IMR-90 (cell line): ENCODE measurements at regions not wholly inside any gene's neighbourhood (a gene's known extent, or its start where the extent isn't known, plus 50 kb on each side); places are given as distances from the start of the nearest gene placed in this dataset.

ENCODE experiments used
- ATAC-seq: fragments of 200-7000 bp; cut with Tn5 transposase; 2 replicates; pipeline ENCODE4 v1.9.1; 2020; ENCODE audit warnings: low read depth, mild to moderate bottlenecking, moderate library complexity
- BruUV-seq: library from RNA; stranded (reverse); fragments of 400-500 nt; replicated peaks from 2 replicates; lab custom pipeline; 2021; lab: Mats Ljungman, UMichigan
- CTCF ChIA-PET: fragments of 300-600 bp; formaldehyde crosslinking; extraction: SDS; loops from one replicate; lab custom pipeline; 2021; ENCODE audit warnings: antibody characterized with exemption; lab: Yijun Ruan, JAX
- POLR2A ChIA-PET: fragments of 300-600 bp; sonication (Branson Sonifier 250); formaldehyde crosslinking; loops from one replicate; lab custom pipeline; 2022; ENCODE audit warnings: antibody characterized with exemption; ENCODE audit not compliant: unreplicated experiment; lab: Charles Lee
- DNase-seq: peaks from one replicate; pipeline ENCODE4 v3.0.0; 2013
- H2AFZ ChIP-seq: replicated peaks from 2 replicates; pipeline ENCODE3; 2013; ENCODE audit warnings: low read length, mild to moderate bottlenecking; ENCODE audit not compliant: poor library complexity
- H2AK5ac ChIP-seq: 2 replicates; pipeline ENCODE4 v1.6.1; 2013; ENCODE audit warnings: low read depth, low read length, inconsistent platforms
- H2AK9ac ChIP-seq: replicated peaks from 2 replicates; pipeline ENCODE3; 2013; ENCODE audit warnings: mild to moderate bottlenecking, low read depth, low read length, moderate library complexity; ENCODE audit not compliant: poor library complexity
- H2BK120ac ChIP-seq: 2 replicates; pipeline ENCODE4 v1.6.1; 2013; ENCODE audit warnings: low read depth, low read length, inconsistent platforms
- H2BK15ac ChIP-seq: 3 replicates; pipeline ENCODE4 v1.6.1; 2013; ENCODE audit warnings: low read depth, low read length, inconsistent platforms
- H2BK20ac ChIP-seq: 2 replicates; pipeline ENCODE4 v1.6.1; 2013; ENCODE audit warnings: low read depth, mild to moderate bottlenecking, inconsistent platforms, low read length, moderate library complexity
- H2BK5ac ChIP-seq: 2 replicates; pipeline ENCODE4 v1.6.1; 2013; ENCODE audit warnings: mild to moderate bottlenecking, low read depth, low read length, inconsistent platforms; ENCODE audit not compliant: poor library complexity, severe bottlenecking
- H3K14ac ChIP-seq: replicated peaks from 2 replicates; pipeline ENCODE4 v1.6.1; 2013; ENCODE audit warnings: low read depth, low read length, inconsistent platforms
- H3K18ac ChIP-seq: 2 replicates; pipeline ENCODE4 v1.6.1; 2013; ENCODE audit warnings: low read depth, low read length, control low read depth
- H3K23ac ChIP-seq: 2 replicates; pipeline ENCODE4 v1.6.1; 2013; ENCODE audit warnings: low read depth, low read length, inconsistent platforms
- H3K27ac ChIP-seq: 2 replicates; pipeline ENCODE4 v1.5.1; 2013; ENCODE audit warnings: mild to moderate bottlenecking, control low read depth, low read length; ENCODE audit not compliant: insufficient read depth
- H3K27me3 ChIP-seq: 2 replicates; pipeline ENCODE4 v1.6.1; 2013; ENCODE audit warnings: low read length; ENCODE audit not compliant: control insufficient read depth, insufficient read depth
- H3K36me3 ChIP-seq: 2 replicates; pipeline ENCODE4 v1.6.1; 2013; ENCODE audit warnings: low read length, mixed read lengths; ENCODE audit not compliant: control insufficient read depth, insufficient read depth
- H3K4ac ChIP-seq: 2 replicates; pipeline ENCODE4 v1.6.1; 2013; ENCODE audit warnings: low read depth, low read length, inconsistent platforms
- H3K4me1 ChIP-seq: 2 replicates; pipeline ENCODE4 v1.6.1; 2013; ENCODE audit warnings: low read length, mixed read lengths; ENCODE audit not compliant: control insufficient read depth, insufficient read depth
- H3K4me2 ChIP-seq: 2 replicates; pipeline ENCODE4 v1.6.1; 2013; ENCODE audit warnings: low read depth, mild to moderate bottlenecking, control low read depth, low read length, moderate library complexity
- H3K4me3 ChIP-seq: 2 replicates; pipeline ENCODE4 v1.5.1; 2013; ENCODE audit warnings: low read depth, mild to moderate bottlenecking, control low read depth, low read length, moderate library complexity; ENCODE audit not compliant: insufficient read depth
- H3K56ac ChIP-seq: 2 replicates; pipeline ENCODE4 v1.6.1; 2013; ENCODE audit warnings: low read length, inconsistent platforms; ENCODE audit not compliant: insufficient read depth; ENCODE audit errors: extremely low read depth
- H3K79me1 ChIP-seq, 2 experiments: 2 replicates each; pipeline ENCODE4 v1.6.1; 2013; ENCODE audit warnings: low read length in 2 of 2, inconsistent platforms in 1 of 2, low read depth in 1 of 2
- H3K9ac ChIP-seq: 2 replicates; pipeline ENCODE4 v1.6.1; 2013; ENCODE audit warnings: low read depth, low read length, control low read depth
- H3K9me1 ChIP-seq: 2 replicates; pipeline ENCODE4 v1.6.1; 2013; ENCODE audit warnings: low read length, inconsistent platforms; ENCODE audit not compliant: insufficient read depth
- H3K9me3 ChIP-seq: 2 replicates; pipeline ENCODE4 v1.6.1; 2013; ENCODE audit warnings: low read length; ENCODE audit not compliant: control insufficient read depth, insufficient read depth
- H4K20me1 ChIP-seq: 2 replicates; pipeline ENCODE4 v1.6.1; 2013; ENCODE audit warnings: low read length, inconsistent platforms; ENCODE audit not compliant: insufficient read depth
- H4K5ac ChIP-seq: 2 replicates; pipeline ENCODE4 v1.6.1; 2013; ENCODE audit warnings: mild to moderate bottlenecking, low read depth, low read length, control low read depth
- H4K8ac ChIP-seq, 2 experiments: 2 replicates each; pipeline ENCODE4 v1.6.1; 2013; ENCODE audit warnings: low read depth in 2 of 2, low read length in 2 of 2, control low read depth in 1 of 2, inconsistent platforms in 1 of 2
- H4K91ac ChIP-seq: 2 replicates; pipeline ENCODE4 v1.6.1; 2013; ENCODE audit warnings: low read depth, low read length, inconsistent platforms; ENCODE audit not compliant: insufficient read depth
- BHLHE40 ChIP-seq: fragments of 150-350 bp; IDR thresholded peaks from 2 replicates; pipeline ENCODE4 v1.6.1; 2016; ENCODE audit warnings: mild to moderate bottlenecking, low read depth, low read length
- CEBPB ChIP-seq: IDR thresholded peaks from 2 replicates; pipeline ENCODE4 v1.6.1; 2012; ENCODE audit warnings: low read depth, low read length, improper control_type of control experiment
- CHD1 ChIP-seq: IDR thresholded peaks from 2 replicates; pipeline ENCODE4 v1.6.1; 2012; ENCODE audit warnings: low read depth, low read length, improper control_type of control experiment
- FOS ChIP-seq: fragments of 150-350 bp; IDR thresholded peaks from 2 replicates; pipeline ENCODE4 v1.6.1; 2016; ENCODE audit warnings: low read depth, low read length
- MAFK ChIP-seq: IDR thresholded peaks from 2 replicates; pipeline ENCODE4 v1.6.1; 2012; ENCODE audit warnings: low read depth, low read length, improper control_type of control experiment
- MAZ ChIP-seq: IDR thresholded peaks from 2 replicates; pipeline ENCODE4 v1.6.1; 2012; ENCODE audit warnings: low read depth, mild to moderate bottlenecking, low read length, improper control_type of control experiment, moderate library complexity, borderline replicate concordance
- MXI1 ChIP-seq: IDR thresholded peaks from 2 replicates; pipeline ENCODE4 v1.6.1; 2012; ENCODE audit warnings: low read depth, mild to moderate bottlenecking, low read length, moderate library complexity, borderline replicate concordance
- NFE2L2 ChIP-seq: fragments of 150-350 bp; IDR thresholded peaks from 2 replicates; pipeline ENCODE4 v1.6.1; 2016; ENCODE audit warnings: low read depth, mild to moderate bottlenecking, low read length
- POLR2A ChIP-seq: IDR thresholded peaks from 2 replicates; pipeline ENCODE4 v1.6.1; 2012; ENCODE audit warnings: mild to moderate bottlenecking, low read depth, low read length
- RAD21 ChIP-seq: IDR thresholded peaks from 2 replicates; pipeline ENCODE4 v1.6.1; 2012; ENCODE audit warnings: low read length, improper control_type of control experiment
- RCOR1 ChIP-seq: IDR thresholded peaks from 2 replicates; pipeline ENCODE4 v1.6.1; 2012; ENCODE audit warnings: mild to moderate bottlenecking, low read length, improper control_type of control experiment; ENCODE audit not compliant: insufficient replicate concordance
- RFX5 ChIP-seq: IDR thresholded peaks from 2 replicates; pipeline ENCODE4 v1.8.0; 2012; ENCODE audit warnings: low read depth, mild to moderate bottlenecking, low read length, moderate library complexity
- SMC3 ChIP-seq: fragments of 150-350 bp; IDR thresholded peaks from 2 replicates; pipeline ENCODE4 v1.6.1; 2016; ENCODE audit warnings: low read depth, mild to moderate bottlenecking, antibody characterized with exemption, low read length, moderate library complexity
- dilution Hi-C: fragments of 300-500 bp; cut with HindIII; formaldehyde crosslinking; loops from one replicate; pipeline ENCODE4 v1.14.3; 2018; ENCODE audit warnings: low sequenced_read_pairs; ENCODE audit not compliant: unreplicated experiment
- in situ Hi-C: fragments of 300-500 bp; cut with MboI; formaldehyde crosslinking; loops from 3 replicates; pipeline ENCODE4 v1.14.3; 2019; ENCODE audit warnings: low sequenced_read_pairs, inconsistent platforms, mixed read lengths
- intact Hi-C: fragments of 100-400 bp; cut with micrococcal nuclease; formaldehyde crosslinking; loops from 2 replicates; pipeline ENCODE4 v1.10.0; 2022
- TF ChIP-seq, protein P1 (sequence below): fragments of 150-350 bp; IDR thresholded peaks from 2 replicates; pipeline ENCODE4 v1.6.1; 2017; ENCODE audit warnings: mild to moderate bottlenecking, antibody characterized with exemption, low read length, low read depth
- TF ChIP-seq, protein P2 (sequence below): fragments of 150-350 bp; IDR thresholded peaks from 2 replicates; pipeline ENCODE4 v1.6.1; 2016; ENCODE audit warnings: low read depth, mild to moderate bottlenecking, low read length, moderate library complexity, borderline replicate concordance

DNA sequence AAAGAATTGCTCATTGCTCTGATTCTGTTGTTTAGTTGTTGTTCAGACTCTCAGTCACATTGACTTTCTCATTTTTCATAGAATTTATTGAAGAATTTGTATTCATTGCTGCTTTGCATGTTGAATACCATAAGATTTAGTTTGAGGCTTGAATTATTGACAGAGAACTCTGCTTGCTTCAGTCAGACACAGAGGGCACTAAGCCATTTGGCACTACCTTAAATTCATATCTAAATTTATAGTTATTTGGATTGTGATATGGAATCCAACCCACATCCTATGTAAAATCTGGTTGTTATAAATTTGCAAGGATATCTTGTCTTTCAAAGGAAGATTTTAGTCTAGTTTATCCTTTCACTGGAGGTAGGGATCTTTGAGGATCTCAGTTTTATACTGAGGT, 1748.6 kb downstream of the BRINP3 start:
- POLR2A ChIA-PET, result no interaction called here

More for the DNA sequence above, 1748.6 kb downstream of the BRINP3 start:
- Histone ChIP-seq H2BK120ac (no peak overlapping the region), H2BK20ac (no peak overlapping the region), H4K20me1 (no peaks in the 10 kb centered on the region), H3K9ac (no peak overlapping the region), H4K8ac (no peak overlapping the region), H3K4ac (no peak overlapping the region), H3K27ac (no peak overlapping the region), H3K23ac (no peak overlapping the region), H2AK5ac (no peak overlapping the region), H3K4me1 (no peaks in the 10 kb centered on the region), H3K4me3 (no peak overlapping the region), H3K56ac (no peak overlapping the region), H3K14ac (no peak overlapping the region), H3K18ac (no peak overlapping the region), H3K36me3 (no peaks in the 10 kb centered on the region), H2AK9ac (no peak overlapping the region), H4K5ac (no peak overlapping the region), H3K9me1 (no peaks in the 10 kb centered on the region), H3K4me2 (no peak overlapping the region), H3K79me1 (no peaks in the 10 kb centered on the region), H2AFZ (no peak overlapping the region), H2BK5ac (no peak overlapping the region), H4K91ac (no peak overlapping the region), H3K27me3 (no peaks in the 10 kb centered on the region), H2BK15ac (no peak overlapping the region), H3K9me3 (no peaks in the 10 kb centered on the region)
- intact Hi-C loops, result no loop called here
- TF ChIP-seq MAFK (no peak), CHD1 (no peak), RFX5 (no peak), SMC3 (no peak), NFE2L2 (no peak), RCOR1 (no peak), RAD21 (no peak), POLR2A (no peak), CEBPB (no peak), BHLHE40 (no peak), MXI1 (no peak), FOS (no peak), MAZ (no peak)
- TF ChIP-seq, protein P1, sequence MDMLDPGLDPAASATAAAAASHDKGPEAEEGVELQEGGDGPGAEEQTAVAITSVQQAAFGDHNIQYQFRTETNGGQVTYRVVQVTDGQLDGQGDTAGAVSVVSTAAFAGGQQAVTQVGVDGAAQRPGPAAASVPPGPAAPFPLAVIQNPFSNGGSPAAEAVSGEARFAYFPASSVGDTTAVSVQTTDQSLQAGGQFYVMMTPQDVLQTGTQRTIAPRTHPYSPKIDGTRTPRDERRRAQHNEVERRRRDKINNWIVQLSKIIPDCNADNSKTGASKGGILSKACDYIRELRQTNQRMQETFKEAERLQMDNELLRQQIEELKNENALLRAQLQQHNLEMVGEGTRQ, result no peak
- TF ChIP-seq, protein P2, sequence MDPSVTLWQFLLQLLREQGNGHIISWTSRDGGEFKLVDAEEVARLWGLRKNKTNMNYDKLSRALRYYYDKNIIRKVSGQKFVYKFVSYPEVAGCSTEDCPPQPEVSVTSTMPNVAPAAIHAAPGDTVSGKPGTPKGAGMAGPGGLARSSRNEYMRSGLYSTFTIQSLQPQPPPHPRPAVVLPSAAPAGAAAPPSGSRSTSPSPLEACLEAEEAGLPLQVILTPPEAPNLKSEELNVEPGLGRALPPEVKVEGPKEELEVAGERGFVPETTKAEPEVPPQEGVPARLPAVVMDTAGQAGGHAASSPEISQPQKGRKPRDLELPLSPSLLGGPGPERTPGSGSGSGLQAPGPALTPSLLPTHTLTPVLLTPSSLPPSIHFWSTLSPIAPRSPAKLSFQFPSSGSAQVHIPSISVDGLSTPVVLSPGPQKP, result no peak
- in situ Hi-C loops, result no loop called here
- dilution Hi-C loops, result no loop called here
- no TSS peak for BruUV-seq
- CTCF ChIA-PET, result interaction anchor here (0.6 kb wide), 1 partner anchor 1263 kb away, joined by 3 read pairs; no protein-coding TSS in a partner anchor
- DNase-seq (no peak), ATAC-seq (no peak)
